H4 (cell line): ENCODE measurements at regions not wholly inside any gene's neighbourhood (a gene's known extent, or its start where the extent isn't known, plus 50 kb on each side); places are given as distances from the start of the nearest gene placed in this dataset.
"Not testable (repeated sequence)": the region's sequence is repeated elsewhere in the genome, so short reads cannot be mapped to it uniquely, and the experiment has no call there.

Experiments
- DNase-seq: peaks from one replicate; pipeline ENCODE4 v3.0.0-alpha.2; 2015; ENCODE audit warnings: low spot score

- no peak for DNase-seq
Measured at GRCh38 chr6:4354181-4354580, 218.8 kb upstream of the ECI2 start.

- DNase-seq: no peak
Measured at GRCh38 chr6:4352731-4353130, 217.4 kb upstream of the ECI2 start.

- DNase-seq: no peak
Measured at GRCh38 chr6:4352322-4352669, 216.9 kb upstream of the ECI2 start.

GRCh38 chr6:4351520-4352321 is 216.3 kb upstream of the ECI2 start:
- peak; percentile 89 for DNase-seq

GRCh38 chr6:4350567-4351519 is 215.5 kb upstream of the ECI2 start:
- DNase-seq: peak; percentile 72

GRCh38 chr6:4349931-4350330 is 214.6 kb upstream of the ECI2 start:
- DNase-seq: no peak

GRCh38 chr6:4349323-4349722 is 213.9 kb upstream of the ECI2 start:
- no peak for DNase-seq

GRCh38 chr6:4348462-4349112 is 213.2 kb upstream of the ECI2 start:
- DNase-seq: no peak

- DNase-seq: no peak
Measured at GRCh38 chr6:4347877-4348276, 212.5 kb upstream of the ECI2 start.

- DNase-seq: no peak
Measured at GRCh38 chr6:4346659-4347333, 211.4 kb upstream of the ECI2 start.

GRCh38 chr6:4345543-4345942 is 210.2 kb upstream of the ECI2 start:
- no peak for DNase-seq

- peak; percentile 71 for DNase-seq
Measured at GRCh38 chr6:4344317-4344899, 209.0 kb upstream of the ECI2 start.

GRCh38 chr6:4342407-4343137 is 207.2 kb upstream of the ECI2 start:
- DNase-seq: no peak

GRCh38 chr6:4341078-4341797 is 205.9 kb upstream of the ECI2 start:
- DNase-seq: no peak

GRCh38 chr6:4340544-4340943 is 205.2 kb upstream of the ECI2 start:
- no peak for DNase-seq

- DNase-seq: no peak
Measured at GRCh38 chr6:4338884-4339283, 203.5 kb upstream of the ECI2 start.

- no peak for DNase-seq
Measured at GRCh38 chr6:4336778-4337442, 201.5 kb upstream of the ECI2 start.

GRCh38 chr6:4336084-4336483 is 200.7 kb upstream of the ECI2 start:
- no peak for DNase-seq

GRCh38 chr6:4334158-4334740 is 198.9 kb upstream of the ECI2 start:
- DNase-seq: not testable (repeated sequence)
